WTC11 (cell line): ENCODE measurements at regions not wholly inside any gene's neighbourhood (a gene's known extent, or its start where the extent isn't known, plus 50 kb on each side); places are given as distances from the start of the nearest gene placed in this dataset.

Experiments
- AFF4 ChIP-seq: sonication (generic); formaldehyde crosslinking; IDR thresholded peaks from 2 replicates; pipeline ENCODE4 v1.8.1; 2023; ENCODE audit warnings: mild to moderate bottlenecking, missing genetic modification reagents, borderline replicate concordance
- CREB1 ChIP-seq: sonication (generic); formaldehyde crosslinking; IDR thresholded peaks from 2 replicates; pipeline ENCODE4 v1.8.0; 2023; ENCODE audit warnings: mild to moderate bottlenecking, missing genetic modification reagents
- CTCF ChIP-seq: fragments of 200-600 bp; IDR thresholded peaks from 2 replicates; pipeline ENCODE4 v1.8.0; 2022; ENCODE audit warnings: antibody characterized with exemption
- E2F5 ChIP-seq: sonication (generic); formaldehyde crosslinking; IDR thresholded peaks from 2 replicates; pipeline ENCODE4 v1.8.1; 2022; ENCODE audit warnings: mild to moderate bottlenecking, moderate library complexity, missing genetic modification reagents
- ELF4 ChIP-seq: sonication (generic); formaldehyde crosslinking; IDR thresholded peaks from 2 replicates; pipeline ENCODE4 v1.8.1; 2022; ENCODE audit warnings: low read depth, mild to moderate bottlenecking, moderate library complexity, missing genetic modification reagents
- GTF2I ChIP-seq: fragments of 250-450 bp; sonication (Bioruptor Pico); conservative IDR thresholded peaks from 2 replicates; pipeline ENCODE4 v1.4.0; 2021; ENCODE audit warnings: mild to moderate bottlenecking
- MAX ChIP-seq: sonication (generic); formaldehyde crosslinking; IDR thresholded peaks from 2 replicates; pipeline ENCODE4 v1.8.0; 2022; ENCODE audit warnings: mild to moderate bottlenecking, missing genetic modification reagents
- SMAD4 ChIP-seq: sonication (generic); formaldehyde crosslinking; IDR thresholded peaks from 2 replicates; pipeline ENCODE4 v1.8.0; 2022; ENCODE audit warnings: mild to moderate bottlenecking, missing genetic modification reagents
- SP1 ChIP-seq: sonication (generic); formaldehyde crosslinking; conservative IDR thresholded peaks from 2 replicates; pipeline ENCODE4 v1.8.1; 2022; ENCODE audit warnings: missing genetic modification reagents
- ZBTB21 ChIP-seq: sonication (generic); formaldehyde crosslinking; IDR thresholded peaks from 2 replicates; pipeline ENCODE4 v1.8.1; 2023; ENCODE audit warnings: mild to moderate bottlenecking, missing genetic modification reagents, borderline replicate concordance
- ZBTB43 ChIP-seq: sonication (generic); formaldehyde crosslinking; IDR thresholded peaks from 2 replicates; pipeline ENCODE4 v1.8.1; 2023; ENCODE audit warnings: mild to moderate bottlenecking, missing genetic modification reagents

- TF ChIP-seq CTCF (no peak), CREB1 (CRISPR knock-in tag) (no peak), ZBTB43 (CRISPR knock-in tag) (no peak), ELF4 (CRISPR knock-in tag) (no peak), E2F5 (CRISPR knock-in tag) (no peak), AFF4 (CRISPR knock-in tag) (no peak), GTF2I (no peak), MAX (CRISPR knock-in tag) (no peak), ZBTB21 (no peak), SMAD4 (no peak), SP1 (CRISPR knock-in tag) (no peak)
Measured at GRCh38 chr5:68464424-68464823, 248.9 kb downstream of the PIK3R1 start.
